Activated CD4-positive, CD25-positive, alpha-beta regulatory T cell (primary cell): ENCODE measurements at regions not wholly inside any gene's neighbourhood (a gene's known extent, or its start where the extent isn't known, plus 50 kb on each side); places are given as distances from the start of the nearest gene placed in this dataset.
"Not testable (repeated sequence)": the region's sequence is repeated elsewhere in the genome, so short reads cannot be mapped to it uniquely, and the experiment has no call there.

Experiments
- DNase-seq, 4 experiments: peaks; one replicate each; lab custom pipeline; 2025; lab: John Stamatoyannopoulos, UW

- DNase-seq, result no peak
These were observed 50.4 kb upstream of the SOD1 start for GRCh38 chr21:31609081-31609480.

GRCh38 chr21:31607791-31608190 lies 51.7 kb upstream of the SOD1 start:
- no peak for DNase-seq

DNA sequence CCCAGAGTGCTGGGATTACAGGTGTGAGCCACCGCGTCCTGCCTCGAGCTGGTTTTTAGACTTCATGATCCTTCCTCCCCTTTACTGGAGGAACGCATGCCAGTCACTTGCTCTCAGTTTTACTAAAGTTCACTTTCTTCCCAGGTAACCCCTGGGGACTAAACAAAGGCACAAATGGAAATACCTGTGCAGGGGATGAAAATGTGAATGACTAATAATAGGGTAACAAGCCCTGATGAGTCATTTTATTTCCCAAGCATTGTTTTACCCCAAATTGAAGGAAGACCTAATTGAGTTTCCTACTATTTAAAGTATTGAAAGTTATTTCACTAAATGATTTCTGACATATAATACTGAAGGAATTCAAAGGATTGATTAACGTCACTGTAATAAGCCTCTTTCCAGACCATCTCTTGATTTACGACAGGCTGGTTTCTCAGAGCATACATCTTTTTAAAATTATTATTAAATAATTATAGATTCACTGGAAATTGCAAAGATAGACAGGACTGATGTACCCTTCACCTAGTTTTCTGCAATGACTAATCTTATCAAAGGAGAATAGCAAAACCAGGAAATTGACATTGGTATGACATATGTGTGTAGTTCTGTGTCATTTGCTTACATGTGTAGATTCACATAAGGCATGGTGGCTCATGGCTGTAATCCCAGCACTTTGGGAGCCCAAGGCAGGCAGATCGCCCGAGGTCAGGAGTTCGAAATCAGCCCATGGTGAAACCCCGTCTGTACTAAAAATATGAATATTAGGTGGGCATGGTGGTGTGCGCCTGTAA lies 53.2 kb upstream of the SOD1 start:
- no peak for DNase-seq

DNA sequence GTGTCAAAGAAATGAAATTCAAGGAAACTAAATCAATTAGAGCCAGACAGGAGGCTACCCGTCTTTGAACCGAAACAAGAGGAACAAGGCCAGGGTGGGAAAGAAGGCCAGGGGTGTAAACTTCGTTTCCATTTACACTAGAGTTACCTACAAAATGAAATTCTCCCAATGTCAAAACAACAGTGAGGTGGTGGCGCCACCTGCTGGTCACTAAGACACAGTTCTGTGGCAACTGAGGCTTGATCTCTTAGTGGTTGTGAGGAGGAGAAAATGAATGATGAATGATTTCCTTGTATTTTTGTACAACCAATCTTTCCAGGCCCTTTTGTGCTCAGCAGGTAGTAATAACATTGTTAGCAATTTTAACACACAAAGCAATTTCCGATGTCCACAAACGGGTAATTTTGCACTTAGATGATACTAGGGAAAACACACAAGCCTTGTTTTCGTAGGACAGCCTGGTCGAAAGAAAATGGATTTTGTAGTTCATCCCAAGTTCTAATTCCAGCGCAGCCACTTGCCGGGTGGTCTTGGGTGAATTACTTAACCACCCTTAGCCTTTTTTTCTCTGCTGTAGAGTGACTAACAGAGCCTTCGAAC lies 54.8 kb upstream of the SOD1 start:
- peak; percentile 26 to 49 (median 45) for DNase-seq

GRCh38 chr21:31599563-31599962 lies 59.9 kb upstream of the SOD1 start:
- DNase-seq, result no peak

DNA sequence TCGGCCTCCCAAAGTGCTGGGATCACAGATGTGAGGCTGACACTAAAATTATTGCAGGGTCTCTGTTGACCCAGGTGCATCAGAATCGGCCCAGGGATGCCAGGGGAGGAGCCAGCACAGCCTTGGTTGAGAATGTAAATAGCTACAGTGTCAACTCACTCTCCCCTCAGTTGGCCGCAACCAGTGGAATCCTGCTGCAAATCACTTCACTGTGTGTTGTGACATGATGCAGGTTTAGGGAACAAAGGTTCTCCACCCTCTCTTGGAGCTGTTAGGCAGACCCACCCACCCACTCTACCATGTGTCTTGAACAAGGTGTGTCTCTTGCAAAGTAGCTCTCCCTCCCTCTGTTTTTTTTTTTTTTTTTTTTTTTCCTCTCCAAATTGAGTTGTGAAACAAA lies 60.5 kb upstream of the SOD1 start:
- DNase-seq, result no peak

DNA sequence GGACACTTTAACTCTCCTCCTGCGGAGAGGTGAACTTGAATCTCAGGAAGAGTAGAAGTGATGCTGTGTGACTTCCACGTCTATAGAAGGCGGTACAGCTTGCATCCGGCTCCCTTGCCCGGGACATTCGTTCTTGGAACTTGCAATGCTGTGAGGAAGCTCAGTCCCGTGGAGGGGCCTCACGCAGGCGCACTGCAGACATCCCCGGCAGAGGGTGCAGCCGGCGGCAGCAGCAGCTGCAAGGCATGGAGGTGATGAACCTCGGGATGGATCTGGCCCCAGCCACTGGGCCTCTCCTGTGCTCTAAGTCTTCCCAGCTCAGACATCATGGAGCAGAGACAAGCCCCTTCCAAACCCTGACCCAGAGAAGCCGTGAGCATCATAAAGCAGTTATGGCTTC lies 61.8 kb upstream of the SOD1 start:
- no peak for DNase-seq

GRCh38 chr21:31596055-31596454 lies 63.4 kb upstream of the SOD1 start:
- no peak for DNase-seq

DNA sequence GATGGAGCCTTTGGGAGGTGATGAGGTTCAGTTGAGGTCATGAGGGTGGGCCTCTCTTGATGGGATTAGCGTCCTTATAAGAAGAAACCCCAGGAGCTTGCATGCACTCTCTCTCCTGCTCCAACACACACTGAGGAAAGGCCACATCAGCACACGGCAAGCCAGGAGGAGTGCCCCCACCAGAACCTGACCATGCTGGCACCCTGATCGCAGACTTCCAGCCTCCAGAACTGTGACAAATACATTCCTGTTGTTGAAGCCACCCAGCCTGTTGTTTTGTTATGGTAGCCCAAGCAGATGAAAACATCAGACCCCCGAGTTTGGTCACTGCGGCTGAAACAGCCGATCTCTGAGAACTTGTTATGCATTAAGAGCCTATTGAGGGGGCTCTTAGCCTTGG lies 64.8 kb upstream of the SOD1 start:
- DNase-seq, result no peak

GRCh38 chr21:31594279-31594678 lies 65.2 kb upstream of the SOD1 start:
- DNase-seq, result no peak

DNA sequence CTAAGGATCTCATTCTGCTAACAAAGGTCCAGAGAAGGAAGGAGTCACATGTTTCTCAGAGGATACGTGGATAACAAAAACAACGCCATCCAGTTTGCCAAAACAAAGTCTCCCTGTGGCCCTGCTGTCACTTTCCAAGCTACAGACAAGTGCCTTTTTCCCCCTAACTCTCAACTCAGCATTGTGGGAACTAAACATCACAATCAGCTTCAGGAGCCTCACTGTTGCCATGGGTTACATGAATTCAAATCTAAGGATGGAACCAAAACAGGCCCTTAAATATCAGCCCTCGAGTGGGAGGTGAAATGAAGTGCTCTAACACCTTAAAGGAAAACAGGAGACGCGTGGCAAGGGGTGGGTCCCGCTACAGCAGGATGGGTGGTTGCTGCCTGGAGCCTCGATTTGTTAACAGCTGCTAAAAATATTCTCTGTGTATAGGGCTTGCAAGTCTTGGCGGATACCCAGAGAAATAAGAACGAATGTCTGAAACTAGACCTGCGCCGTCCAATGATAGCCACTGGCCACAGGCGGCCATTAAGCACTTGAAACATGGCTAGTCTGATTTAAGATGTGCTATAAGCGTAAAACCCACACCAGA lies 66.4 kb upstream of the SOD1 start:
- DNase-seq, result no peak

DNA sequence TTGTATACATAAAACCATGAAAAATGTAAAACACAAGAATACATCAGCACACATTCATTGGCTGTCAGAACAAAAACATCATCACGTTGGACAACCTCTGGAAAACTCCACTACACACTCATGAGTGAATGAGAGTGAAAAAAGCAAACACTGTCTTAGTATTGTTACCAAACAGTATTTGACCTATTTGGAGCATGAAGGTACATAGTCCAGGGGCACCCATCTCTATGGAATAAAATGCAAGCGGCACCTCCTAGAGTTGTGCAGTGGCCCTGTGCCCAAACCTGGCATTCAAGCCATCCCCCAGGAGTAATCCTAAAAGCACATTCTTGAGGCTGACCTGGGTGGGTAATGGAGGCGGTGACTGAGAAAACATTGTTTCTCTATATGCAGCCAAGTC lies 67.0 kb upstream of the SOD1 start:
- no peak for DNase-seq

DNA sequence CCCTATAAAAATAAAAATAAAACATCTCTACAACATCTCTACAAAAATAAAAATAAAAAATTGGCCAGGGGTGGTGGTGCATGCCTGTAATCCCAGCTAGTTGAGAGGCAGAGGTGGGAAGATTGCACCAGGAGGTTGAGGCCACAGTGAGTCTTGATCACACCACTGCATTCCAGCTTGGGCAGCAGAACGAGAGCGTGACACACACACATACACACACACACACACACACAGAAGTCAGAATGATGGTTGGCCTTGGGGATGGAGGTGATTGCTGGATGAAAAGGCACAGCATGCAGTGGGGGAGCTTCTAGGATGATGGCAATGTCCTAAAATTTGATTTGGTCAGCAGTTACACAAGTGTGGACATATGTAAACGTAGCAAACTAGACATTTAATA lies 69.7 kb upstream of the SOD1 start:
- DNase-seq, result no peak

DNA sequence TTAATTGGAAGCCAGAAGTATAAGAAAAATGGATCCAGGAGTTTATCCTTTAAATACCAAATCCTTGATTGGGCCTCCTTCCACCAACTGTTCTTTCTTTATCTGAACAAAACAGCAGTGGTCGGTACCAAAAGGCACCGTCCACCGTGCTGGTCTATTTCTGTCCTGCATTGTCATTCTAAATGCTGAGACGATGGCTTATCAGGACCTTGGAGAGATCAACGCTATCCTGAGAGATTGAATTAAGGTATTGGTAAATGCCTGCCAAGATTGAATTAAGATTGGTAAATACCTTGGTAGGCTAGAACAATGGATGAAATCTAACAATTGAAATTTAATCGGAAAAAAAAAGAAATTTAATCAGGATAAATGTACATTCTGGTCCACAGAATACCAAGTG lies 73.4 kb upstream of the SOD1 start:
- no peak for DNase-seq

- DNase-seq, result not testable (repeated sequence)
These were observed 75.6 kb upstream of the SOD1 start for GRCh38 chr21:31583937-31584336.

DNA sequence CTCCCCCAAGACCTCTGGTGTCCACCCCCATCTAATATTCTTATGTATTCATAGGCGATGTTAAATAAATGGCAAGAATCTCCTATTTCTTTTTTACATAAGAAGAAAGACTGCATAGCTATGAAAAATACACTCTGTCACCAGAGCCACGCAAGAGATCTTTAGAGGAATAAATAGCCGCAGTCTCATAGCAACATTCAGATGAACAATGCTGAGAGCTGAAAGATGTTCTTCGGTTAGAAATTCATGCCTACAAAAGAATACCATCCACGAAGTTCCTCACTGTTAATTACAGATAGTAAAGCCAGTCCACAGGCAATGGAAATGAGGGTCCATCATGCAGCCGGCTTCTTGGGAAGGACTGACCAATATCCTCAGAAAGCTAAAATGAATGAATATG lies 76.0 kb upstream of the SOD1 start:
- DNase-seq, result no peak

GRCh38 chr21:31580866-31581276 lies 78.6 kb upstream of the SOD1 start:
- peak; percentile 49 to 79 (median 57) for DNase-seq

- DNase-seq, result no peak
These were observed 82.2 kb upstream of the SOD1 start for GRCh38 chr21:31577271-31577670.

- DNase-seq, result no peak
These were observed 83.1 kb upstream of the SOD1 start for GRCh38 chr21:31576428-31576827.

GRCh38 chr21:31573217-31573616 lies 86.3 kb upstream of the SOD1 start:
- DNase-seq, result no peak

DNA sequence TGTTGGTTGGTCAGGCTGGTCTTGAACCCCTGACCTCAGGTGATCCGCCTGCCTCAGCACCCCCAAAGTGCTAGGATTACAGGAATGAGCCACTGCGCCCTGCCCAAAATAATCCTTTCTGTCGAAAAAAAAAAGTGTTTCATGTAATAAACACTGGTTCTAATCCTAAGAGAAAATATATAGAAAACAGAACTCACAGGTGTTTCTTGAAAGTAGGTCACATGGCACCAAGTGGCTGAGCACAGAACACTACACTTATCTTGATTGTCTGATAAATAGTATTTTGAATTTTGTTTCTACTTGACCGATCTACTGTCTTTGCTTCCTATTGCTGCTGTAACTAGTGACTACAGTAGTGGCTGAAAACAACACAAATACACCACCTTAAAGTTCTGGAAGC lies 87.6 kb upstream of the SOD1 start:
- DNase-seq, result no peak

- DNase-seq, result no peak
These were observed 88.5 kb upstream of the SOD1 start for GRCh38 chr21:31570824-31571566.

DNA sequence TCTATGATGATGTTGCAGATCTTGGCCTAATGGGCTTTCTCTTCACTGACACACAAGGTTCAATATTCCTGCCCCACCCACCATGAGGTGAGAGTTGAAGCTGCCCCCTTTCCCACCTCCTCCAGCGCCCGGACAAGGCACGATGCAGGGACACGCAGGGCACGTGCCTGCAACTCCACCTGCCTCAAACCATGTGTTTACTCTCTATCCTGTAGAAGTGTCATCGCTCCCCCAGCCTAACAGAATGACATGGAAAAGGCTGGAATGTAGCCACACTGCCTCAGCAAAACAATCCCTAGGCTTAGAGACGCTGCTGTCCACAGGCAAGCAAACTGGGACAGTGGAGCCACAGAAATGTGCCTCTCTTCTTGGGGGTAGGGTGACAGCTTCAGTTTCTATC lies 92.9 kb upstream of the SOD1 start:
- no peak for DNase-seq
